ENCODE measurements at regions not wholly inside any gene's neighbourhood (a gene's known extent, or its start where the extent isn't known, plus 50 kb on each side); places are given as distances from the start of the nearest gene placed in this dataset.

GRCh38 chr10:6958711-6959110, 378.6 kb upstream of the PRKCQ start:
- no peak for TF ChIP-seq FOXM1 (IDR thresholded peaks at IDR 0.05; ENCODE audit: borderline replicate concordance, low read depth)
- TF ChIP-seq CREB1 (IDR thresholded peaks at IDR 0.05; ENCODE audit: low read depth), result no peak
- TF ChIP-seq TAF1 (IDR thresholded peaks at IDR 0.05; ENCODE audit: low read depth), result no peak

Data from Ishikawa (cell line).